Chondrocyte (in vitro differentiated cells): ENCODE measurements at regions not wholly inside any gene's neighbourhood (a gene's known extent, or its start where the extent isn't known, plus 50 kb on each side); places are given as distances from the start of the nearest gene placed in this dataset.
"Not testable (repeated sequence)": the region's sequence is repeated elsewhere in the genome, so short reads cannot be mapped to it uniquely, and the experiment has no call there.

Source experiments
- DNase-seq: peaks from one replicate; pipeline ENCODE4 v3.0.0; 2021; ENCODE audit warnings: mixed read lengths, low spot score
- H3K27ac Mint-ChIP-seq: one replicate; pipeline ENCODE4 v1.8.0; 2021; ENCODE audit warnings: mild to moderate bottlenecking, moderate library complexity, mixed read lengths; ENCODE audit not compliant: unreplicated experiment
- H3K27me3 Mint-ChIP-seq: 2 replicates; pipeline ENCODE4 v1.8.0; 2021; ENCODE audit warnings: low read depth, mixed read lengths
- H3K36me3 Mint-ChIP-seq: 2 replicates; pipeline ENCODE4 v1.8.0; 2021; ENCODE audit warnings: low read depth, mixed read lengths
- H3K4me1 Mint-ChIP-seq: 2 replicates; pipeline ENCODE4 v1.8.0; 2021; ENCODE audit warnings: low read depth, mild to moderate bottlenecking, mixed read lengths
- H3K4me3 Mint-ChIP-seq: one replicate; pipeline ENCODE4 v1.8.0; 2021; ENCODE audit warnings: mild to moderate bottlenecking, moderate library complexity, mixed read lengths; ENCODE audit not compliant: unreplicated experiment
- H3K9me3 Mint-ChIP-seq: 2 replicates; pipeline ENCODE4 v1.8.0; 2021; ENCODE audit warnings: low read depth, mixed read lengths
- CTCF ChIP-seq: fragments of 200-600 bp; sonication (generic); IDR thresholded peaks from 2 replicates; pipeline ENCODE4 v1.5.0; 2021; ENCODE audit warnings: antibody characterized with exemption, mild to moderate bottlenecking, moderate library complexity

GRCh38 chr15:36024031-36024688 lies 478.2 kb upstream of the DPH6 start:
- Mint-ChIP-seq H3K36me3 (no peaks in the 10 kb centered on the region), H3K27me3 (no peaks in the 10 kb centered on the region), H3K27ac (peak overlapping the region; percentile 42), H3K4me3 (no peak overlapping the region), H3K4me1 (peaks cover 34% of the 10 kb centered on the region), H3K9me3 (peaks cover 6% of the 10 kb centered on the region)
- no peak for DNase-seq
- TF ChIP-seq CTCF, result peak; percentile 47

GRCh38 chr15:36026627-36027283 lies 480.8 kb upstream of the DPH6 start:
- peaks cover 6% of the 10 kb centered on the region for H3K9me3 Mint-ChIP-seq
- H3K36me3 Mint-ChIP-seq, result no peaks in the 10 kb centered on the region
- H3K27ac Mint-ChIP-seq, result no peak overlapping the region
- no peak for DNase-seq
- peaks cover 53% of the 10 kb centered on the region for H3K4me1 Mint-ChIP-seq
- H3K27me3 Mint-ChIP-seq, result no peaks in the 10 kb centered on the region
- no peak for TF ChIP-seq CTCF
- no peak overlapping the region for H3K4me3 Mint-ChIP-seq

GRCh38 chr15:36029606-36030210 lies 483.7 kb upstream of the DPH6 start:
- DNase-seq, result no peak
- H3K4me1 Mint-ChIP-seq, result peaks cover 50% of the 10 kb centered on the region
- no peaks in the 10 kb centered on the region for H3K36me3 Mint-ChIP-seq
- H3K4me3 Mint-ChIP-seq, result no peak overlapping the region
- TF ChIP-seq CTCF, result no peak
- H3K27me3 Mint-ChIP-seq, result no peaks in the 10 kb centered on the region
- H3K27ac Mint-ChIP-seq, result peak overlapping the region; percentile 80
- peaks cover 11% of the 10 kb centered on the region for H3K9me3 Mint-ChIP-seq

GRCh38 chr15:36039996-36040572 lies 494.1 kb upstream of the DPH6 start:
- Mint-ChIP-seq H3K4me3 (no peak overlapping the region), H3K9me3 (no peaks in the 10 kb centered on the region), H3K27ac (no peak overlapping the region), H3K36me3 (no peaks in the 10 kb centered on the region), H3K27me3 (no peaks in the 10 kb centered on the region), H3K4me1 (no peaks in the 10 kb centered on the region)
- no peak for DNase-seq
- TF ChIP-seq CTCF, result no peak

GRCh38 chr15:36047018-36047716 lies 501.2 kb upstream of the DPH6 start:
- not testable (repeated sequence) for H3K9me3 Mint-ChIP-seq, H3K27me3 Mint-ChIP-seq, H3K36me3 Mint-ChIP-seq, H3K27ac Mint-ChIP-seq, H3K4me1 Mint-ChIP-seq, H3K4me3 Mint-ChIP-seq, DNase-seq
